ENCODE measurements at regions not wholly inside any gene's neighbourhood (a gene's known extent, or its start where the extent isn't known, plus 50 kb on each side); places are given as distances from the start of the nearest gene placed in this dataset.

DNA sequence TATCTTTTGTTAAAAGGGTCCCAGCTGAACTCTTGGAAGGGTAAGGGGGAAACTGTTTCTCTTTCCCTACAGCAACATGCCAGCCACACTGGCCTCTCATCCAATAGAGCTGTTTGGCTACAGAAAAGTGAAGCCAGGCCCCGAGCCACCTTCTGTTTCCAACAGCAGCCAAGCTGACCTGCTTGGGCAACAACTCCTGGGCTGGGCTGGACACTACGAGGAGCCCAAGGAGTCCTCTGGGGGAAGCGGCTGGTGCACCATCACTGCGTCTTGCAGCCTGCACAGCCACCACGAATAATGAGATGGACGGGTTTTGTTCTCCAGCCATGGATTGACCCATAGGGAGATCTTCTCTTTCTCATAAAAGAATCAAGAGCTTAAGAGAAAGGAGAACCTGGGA, 624.9 kb downstream of the NPHP4 start:
- DNase-seq (ENCODE audit: extremely low read depth, low read depth), result no peak

DNA sequence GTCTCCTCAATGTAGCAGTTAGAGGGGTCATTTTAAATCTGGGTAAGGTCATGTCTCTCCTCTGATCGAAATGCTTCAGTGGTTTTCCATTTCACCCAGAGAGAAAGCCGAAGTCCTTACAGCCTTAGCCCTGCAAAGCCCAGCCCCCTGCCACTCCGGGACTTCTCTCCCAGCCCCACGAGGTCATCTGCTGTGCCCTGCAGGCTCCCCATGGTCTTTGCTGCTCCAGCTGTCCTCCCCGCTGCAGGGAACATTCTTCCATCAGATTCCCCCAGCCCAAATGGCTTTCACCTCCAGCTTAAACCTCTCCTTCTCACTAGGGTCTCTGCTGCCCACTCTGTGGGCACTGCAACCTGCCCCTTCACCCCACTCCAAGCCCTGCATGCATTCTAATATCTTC, 626.5 kb downstream of the NPHP4 start:
- DNase-seq (ENCODE audit: extremely low read depth, low read depth), result no peak

DNA sequence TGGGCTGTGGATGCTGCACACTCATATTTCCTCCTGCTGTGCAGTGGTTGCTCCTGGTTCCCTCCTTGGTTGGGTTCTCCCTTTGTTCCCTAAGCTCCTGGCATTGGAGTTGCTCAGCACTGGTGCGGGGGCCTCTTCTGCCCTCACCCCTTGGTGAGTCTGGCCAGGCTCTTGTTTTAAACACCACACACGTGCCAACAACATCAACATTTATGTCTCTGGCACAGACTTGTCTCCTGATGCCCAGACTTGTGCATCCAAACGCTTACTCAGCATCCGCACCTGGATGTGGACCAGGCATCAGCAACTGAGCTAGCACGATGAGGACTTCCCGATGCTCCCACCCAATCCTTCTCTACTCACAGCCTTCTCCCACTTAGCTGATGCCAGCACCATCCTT, 627.6 kb downstream of the NPHP4 start:
- no peak for DNase-seq (ENCODE audit: extremely low read depth, low read depth)

DNA sequence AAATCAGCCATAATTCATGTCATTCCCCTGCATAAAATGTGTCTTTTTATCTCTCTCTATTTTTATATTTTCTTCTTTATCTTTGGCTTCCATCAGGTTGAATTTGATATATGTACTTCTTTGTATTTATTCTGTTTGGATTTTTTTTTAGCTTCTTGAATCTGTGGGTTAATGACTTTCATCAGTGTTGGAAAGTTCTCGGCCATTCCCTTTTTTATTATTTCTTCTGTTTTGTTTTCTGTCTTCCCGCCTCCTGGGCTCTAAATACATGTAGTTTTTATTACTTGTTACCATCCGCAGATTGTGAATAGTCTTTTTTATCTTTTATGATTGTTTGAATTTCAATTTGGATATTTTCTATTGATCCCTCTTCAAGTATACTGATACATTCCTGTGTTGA, 637.5 kb downstream of the NPHP4 start:
- DNase-seq (ENCODE audit: extremely low read depth, low read depth), result no peak

DNA sequence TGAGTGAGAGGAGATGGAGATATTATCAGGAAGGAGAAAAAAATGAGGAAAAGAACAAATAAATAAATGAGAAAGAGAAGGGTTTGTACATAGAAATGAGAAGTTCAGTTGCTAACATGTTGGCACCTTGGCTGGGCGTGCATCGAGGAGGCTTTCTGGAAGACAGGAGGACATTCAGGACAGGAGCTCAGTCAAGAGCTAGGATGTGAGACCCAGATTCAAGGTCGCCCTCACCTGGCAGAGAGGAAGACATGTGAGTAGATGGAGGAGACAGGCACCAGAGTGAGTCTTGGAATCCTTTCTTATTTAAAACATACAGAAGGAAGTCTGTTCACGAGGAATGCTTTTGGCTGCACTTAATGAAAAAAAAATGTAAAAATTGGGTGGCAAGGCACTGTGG, 640.9 kb downstream of the NPHP4 start:
- DNase-seq (ENCODE audit: extremely low read depth, low read depth), result no peak

DNA sequence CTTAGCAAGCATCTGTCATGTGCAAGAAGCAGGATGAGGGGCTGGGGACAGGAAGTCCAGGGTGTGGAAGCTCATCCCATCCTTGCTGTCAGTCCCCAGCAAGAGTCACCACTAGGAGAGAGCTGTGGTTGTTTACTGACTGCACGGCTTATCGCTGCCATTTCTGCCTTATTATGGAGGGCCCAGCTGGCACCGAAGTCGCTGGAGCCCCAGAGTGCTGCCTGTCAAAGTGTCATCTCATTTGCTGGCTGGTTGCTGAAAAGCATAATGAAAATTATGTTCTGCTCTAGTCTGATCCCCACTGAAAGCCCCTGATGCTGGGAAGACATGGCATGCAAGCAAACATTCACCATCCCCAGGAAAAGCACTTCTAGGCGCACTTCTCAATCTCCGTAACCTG, 642.7 kb downstream of the NPHP4 start:
- no peak for DNase-seq (ENCODE audit: extremely low read depth, low read depth)

DNA sequence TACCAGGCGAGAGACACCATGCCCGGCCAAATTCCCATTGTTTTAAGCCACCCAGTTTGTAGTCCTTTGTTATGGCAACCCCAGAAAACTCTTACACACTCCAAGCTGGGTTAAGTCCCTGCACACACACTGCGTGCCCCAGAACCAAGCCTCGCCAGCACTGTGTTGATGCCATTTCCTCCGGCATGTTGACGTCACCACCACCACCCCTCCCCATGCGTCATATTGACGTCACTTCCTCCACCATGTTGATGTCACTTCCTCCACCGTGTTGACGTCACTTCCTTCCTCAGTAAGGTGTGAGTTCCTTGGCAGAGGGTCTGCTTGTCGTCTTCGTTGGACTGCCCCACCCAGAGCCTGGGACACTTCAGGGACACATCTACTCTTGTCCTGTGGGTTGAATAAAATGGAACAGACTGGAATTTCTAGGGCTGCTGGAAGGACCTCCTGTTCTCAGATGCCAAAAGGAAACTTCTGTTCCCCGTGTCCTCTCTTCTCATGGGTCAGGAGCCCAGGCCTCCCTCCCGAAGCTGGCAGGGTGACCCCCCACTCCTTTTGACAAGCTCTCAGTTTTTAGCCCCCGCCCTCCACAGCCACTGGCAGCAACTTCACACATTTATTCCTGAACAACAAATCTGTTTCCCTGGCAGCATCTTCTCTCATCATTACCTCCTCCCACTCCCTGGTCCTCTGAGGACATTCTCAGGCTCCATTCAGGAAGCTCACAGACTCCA, 643.3 kb downstream of the NPHP4 start:
- no peak for DNase-seq (ENCODE audit: extremely low read depth, low read depth)

DNA sequence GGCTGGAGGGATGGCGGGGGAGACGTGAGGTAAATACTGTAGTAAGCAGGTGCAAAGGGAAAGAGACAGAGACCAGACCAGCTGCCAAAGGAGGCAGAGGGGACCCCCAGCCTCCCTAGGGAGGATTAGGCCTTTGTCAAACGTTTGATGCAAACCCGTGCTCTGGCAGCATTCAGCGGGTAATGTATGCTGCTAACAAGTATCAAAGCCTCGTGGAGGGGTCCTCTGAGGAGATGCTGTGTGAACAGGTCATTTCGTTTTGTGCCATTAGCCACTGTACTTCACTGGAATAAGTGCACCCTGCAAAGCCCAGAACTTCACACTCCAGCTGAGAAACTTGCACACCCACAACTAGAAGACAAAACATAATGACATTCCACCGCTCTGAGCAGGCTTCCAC, 644.5 kb downstream of the NPHP4 start:
- no peak for DNase-seq (ENCODE audit: extremely low read depth, low read depth)

DNA sequence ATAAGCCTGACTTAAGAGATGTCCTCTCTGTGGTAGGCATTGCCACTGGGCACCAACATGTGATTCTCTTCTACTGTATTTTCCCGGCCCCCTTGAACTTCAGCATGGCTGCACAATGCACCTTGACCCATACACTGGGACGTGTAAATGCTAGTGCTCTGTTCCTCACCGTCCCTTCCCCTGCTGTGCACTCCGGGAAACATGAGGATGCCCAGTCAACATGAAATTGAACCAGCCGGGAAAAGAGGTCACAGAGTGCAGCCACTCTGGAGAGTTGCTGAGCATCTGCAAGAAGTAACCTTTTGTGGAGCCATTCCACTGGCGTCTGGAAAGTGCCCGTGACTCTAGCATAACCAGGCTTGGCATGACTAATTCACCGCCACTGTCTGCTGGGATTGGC, 646.7 kb downstream of the NPHP4 start:
- no peak for DNase-seq (ENCODE audit: extremely low read depth, low read depth)

DNA sequence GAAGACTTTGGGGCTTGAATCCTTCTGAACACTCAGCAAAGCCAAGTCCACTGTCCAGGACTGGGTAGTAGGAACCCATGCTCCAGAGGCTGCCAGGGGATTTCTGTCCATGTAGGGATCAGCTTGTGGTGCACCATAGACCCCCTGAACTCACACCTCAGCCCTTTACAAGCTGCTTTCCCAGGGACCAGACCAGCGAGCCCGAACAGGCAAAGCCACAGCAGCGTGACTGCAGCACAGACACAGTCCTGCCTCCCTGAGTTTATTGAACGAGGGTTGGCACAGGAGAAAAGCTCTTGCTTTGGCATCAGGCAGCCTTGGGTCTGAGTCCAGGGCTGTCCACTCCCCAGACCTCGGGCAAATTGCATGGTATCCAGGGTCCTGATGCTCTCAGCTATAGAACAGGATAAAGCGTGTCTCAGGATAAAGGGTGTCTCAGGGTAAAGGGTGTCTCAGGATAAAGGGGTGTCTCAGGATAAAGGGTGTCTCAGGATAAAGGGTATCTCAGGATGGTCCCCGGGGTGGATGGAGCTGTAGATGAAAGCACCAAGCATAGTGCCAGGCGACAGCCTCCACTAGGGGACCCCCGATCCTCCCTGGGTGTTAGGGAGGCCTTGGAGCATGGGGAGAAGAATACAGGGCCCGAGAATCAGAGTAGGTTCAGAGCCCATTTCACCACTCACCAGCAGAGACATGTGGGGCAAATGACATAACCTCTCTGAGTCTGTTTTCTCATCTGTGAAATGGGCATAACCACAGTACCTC, 648.8 kb downstream of the NPHP4 start:
- DNase-seq (ENCODE audit: extremely low read depth, low read depth), result no peak

DNA sequence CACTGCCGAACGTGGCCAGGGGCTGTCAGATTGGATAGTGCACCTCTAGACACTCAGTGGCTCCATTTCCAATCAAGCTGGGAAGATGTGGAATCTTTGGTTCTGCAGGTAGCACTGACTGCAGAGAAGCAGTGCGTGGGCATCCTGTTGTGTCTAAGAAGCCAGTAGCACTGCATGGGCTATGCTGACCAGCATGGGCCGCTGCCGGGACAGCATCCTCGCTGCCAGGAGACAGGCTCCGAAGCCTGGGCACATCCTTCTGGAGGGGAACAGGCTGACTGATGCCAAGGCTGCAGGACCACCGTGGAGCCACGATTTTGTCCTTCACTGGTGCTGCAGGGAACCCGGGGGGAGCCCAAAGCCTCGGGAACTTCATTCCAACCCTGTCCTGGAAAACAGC, 649.4 kb downstream of the NPHP4 start:
- DNase-seq (ENCODE audit: extremely low read depth, low read depth), result no peak

DNA sequence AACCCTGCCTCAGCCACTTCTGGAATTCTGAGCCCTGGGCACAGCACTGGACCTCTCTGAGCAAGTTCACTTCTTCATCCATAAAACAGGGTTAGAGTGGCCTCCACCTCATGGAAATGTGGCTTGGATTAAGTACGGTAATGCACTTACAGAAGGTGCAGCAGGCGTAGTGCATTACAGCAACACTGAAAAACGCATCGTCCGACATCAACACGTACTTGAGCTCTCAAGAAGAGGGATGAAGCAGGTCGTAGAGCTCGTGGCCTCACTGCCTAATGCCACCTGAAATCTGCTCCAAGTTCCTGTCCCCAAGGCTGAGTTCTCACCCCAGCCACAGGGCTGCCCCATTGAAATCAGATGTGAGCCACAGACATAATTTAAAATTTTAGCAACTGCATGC, 650.1 kb downstream of the NPHP4 start:
- DNase-seq (ENCODE audit: extremely low read depth, low read depth), result no peak

DNA sequence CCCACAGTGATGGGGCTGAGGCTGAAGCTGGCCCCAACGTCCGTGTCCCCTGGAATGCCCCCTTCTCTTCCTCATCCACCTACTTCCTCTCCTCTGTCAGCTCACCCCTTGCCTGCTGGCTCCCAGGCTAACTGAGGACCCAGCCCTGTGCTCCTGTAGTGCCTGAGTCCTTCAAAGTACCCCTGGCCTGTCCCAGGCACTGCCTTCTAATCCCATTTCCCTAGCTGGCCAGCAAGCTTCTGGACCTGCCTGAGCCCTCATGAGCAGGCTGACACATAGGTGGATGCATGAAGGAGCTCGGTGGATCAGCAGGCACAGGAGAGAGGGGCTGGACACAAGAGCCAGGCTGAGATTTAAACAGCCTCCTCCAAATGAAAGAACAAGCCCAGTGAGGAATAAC, 650.8 kb downstream of the NPHP4 start:
- DNase-seq (ENCODE audit: extremely low read depth, low read depth), result no peak

DNA sequence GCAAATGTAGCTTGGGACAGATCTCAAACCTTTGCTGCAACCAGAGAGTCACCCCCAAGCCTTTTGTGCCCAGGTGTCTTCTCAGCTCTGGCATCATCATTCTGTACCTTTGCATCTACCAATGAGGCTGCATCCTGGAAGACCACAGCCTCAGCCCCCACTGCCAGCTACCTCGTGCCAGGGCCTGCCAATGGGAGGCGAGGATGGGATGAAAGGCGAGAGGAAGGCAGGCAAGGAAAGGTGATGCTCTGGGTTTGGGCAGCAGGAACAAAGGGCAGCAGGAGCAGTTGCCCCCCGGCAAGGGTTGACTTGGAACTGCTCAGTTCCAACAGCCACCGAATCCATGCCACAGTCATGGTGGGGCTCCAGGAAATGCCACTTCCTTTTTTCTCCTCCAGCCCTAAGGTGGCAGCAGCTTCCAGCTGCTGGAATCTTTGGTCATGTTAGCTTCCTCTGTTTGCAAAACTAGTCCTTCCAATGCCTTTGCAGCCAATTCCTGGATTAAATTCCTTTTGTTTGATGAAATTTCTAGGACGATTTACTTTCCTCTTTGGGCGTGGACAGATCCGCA, 651.6 kb downstream of the NPHP4 start:
- no peak for DNase-seq (ENCODE audit: extremely low read depth, low read depth)

DNA sequence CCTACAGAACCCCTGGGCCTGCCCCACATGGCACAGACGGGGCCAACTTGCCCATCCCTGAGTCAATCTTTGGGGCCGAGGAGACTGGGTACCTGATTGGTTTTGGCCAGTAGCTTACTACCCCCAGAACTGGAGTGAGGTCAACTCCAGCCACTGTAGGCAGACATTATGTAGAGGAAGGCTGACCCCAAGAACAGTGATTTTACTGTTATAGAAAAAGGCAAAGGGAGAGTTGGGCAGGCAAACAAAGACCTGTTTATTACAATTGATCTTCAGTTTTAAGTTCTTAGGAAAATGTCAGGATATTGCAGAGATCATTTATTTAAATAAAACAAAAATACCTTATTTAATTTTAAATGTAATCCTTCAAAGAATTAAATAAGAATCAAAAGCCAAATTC, 653.8 kb downstream of the NPHP4 start:
- DNase-seq (ENCODE audit: extremely low read depth, low read depth), result no peak

DNA sequence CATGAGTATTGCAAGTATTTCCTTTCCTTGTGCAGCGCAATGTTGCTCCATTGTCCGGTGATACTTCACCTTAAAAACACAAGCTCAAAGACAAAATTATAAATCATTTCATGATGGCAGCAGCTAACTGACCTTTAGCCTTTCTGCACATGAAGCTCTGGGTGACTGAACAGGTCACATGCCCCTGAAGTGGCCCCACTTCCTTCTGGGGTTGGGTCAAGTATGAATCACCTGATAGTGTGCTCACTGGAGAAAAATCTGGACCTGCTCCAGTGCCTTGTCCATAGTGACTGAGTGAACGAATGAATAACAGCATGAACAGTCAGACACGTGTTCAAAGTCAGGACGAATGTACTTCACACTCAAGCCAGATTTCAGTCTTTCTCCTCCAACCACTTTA, 658.9 kb downstream of the NPHP4 start:
- no peak for DNase-seq (ENCODE audit: extremely low read depth, low read depth)

DNA sequence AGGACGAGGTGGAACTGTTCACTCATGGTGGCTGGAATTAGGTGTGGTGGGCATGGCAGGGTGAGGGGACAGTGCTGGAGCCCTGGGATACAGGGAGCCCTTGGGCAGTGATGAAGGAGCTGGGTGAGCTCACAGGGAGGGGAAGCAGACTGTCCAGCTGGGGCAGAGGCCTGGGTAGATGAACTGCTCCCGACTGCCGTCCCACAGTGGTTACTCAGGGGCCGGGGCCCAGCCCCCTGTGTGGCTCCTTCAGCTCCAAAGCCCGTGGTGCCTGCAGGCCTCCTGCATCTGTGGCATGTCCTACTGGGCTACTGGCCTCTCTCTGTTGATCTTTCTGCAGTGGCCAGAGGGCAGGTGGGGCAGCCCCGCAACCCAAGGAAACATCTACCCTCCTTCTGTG, 661.1 kb downstream of the NPHP4 start:
- no peak for DNase-seq (ENCODE audit: extremely low read depth, low read depth)

DNA sequence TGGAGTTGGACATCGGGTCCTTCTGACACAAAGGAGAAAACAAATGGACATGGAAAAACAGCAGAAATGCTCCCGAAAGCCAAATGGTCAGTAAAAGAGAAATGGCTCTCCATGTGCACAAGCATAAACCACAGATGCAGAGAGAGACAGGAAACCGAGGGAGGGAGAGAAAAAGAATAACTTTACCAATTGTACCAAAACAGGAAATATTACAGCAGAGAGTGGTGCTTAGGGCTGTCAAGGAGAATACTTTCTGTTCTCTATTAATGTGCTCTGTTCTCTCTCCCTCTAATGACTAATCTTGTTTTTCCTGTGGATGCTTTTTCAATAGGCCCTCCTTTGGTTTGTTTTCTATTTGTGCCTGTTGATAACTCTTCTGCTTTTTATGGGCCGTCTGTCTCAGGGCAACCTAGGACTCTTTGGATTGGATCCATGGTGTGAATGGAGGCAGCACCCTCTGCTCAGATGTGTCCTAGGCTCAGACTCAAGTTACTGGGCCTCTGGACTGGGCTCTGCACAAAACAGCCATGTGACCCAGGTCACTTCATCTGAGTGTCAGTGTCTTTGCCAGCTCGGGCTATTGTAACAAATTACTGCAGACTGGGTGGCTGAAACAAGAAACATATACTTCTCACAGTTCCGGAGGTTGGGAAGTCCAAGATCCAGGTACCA, 663.0 kb downstream of the NPHP4 start:
- no peak for DNase-seq (ENCODE audit: extremely low read depth, low read depth)

DNA sequence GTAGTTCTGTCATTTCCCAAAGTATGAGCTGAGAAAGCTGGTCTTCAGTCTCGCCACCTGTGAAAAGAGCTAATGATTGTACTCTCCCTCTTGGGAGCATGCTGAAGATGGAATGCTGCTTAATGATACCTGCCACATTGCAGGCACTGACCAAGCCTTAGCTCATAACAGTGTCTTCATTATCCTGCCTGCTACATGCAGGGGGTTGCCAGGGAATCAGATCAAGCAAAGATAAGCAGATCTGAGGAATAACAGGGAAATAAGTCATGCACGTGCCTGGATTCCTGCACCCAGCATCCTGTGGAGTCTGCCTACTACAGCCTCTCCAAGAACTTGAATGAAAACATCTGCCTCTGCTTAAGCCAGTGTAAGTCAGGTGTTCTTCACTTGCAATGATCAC, 667.3 kb downstream of the NPHP4 start:
- no peak for DNase-seq (ENCODE audit: extremely low read depth, low read depth)

DNA sequence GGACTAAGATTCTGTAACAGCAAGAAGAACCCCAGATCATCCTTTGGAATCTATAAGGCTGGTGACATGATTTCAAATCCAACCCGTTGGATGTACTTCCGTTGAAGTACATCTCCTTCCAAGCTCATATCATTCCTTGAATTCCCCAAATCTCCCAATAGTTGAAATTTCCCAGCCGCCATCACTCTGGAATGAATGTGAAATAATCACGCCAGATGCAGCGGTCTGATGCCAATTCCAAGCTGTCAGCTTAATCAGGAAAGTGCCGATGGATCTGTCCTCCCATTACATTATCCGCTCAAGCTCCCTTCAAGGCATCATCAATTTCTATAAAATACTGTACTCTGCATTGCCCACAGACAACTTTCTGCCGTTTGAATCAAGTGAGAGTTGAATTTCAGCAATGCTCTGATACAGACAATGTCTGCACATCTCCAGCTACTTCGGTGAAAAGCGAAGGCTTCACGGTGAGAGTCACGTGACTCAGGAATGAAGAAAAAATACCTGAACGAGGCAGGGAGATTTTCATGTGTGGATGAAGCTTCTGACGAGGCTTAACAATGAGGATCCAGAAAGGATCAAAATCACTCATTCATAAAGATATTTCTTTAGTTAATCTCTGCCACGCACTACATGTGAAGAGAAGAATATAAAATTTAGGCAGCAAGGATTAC, 663.9 kb downstream of the AJAP1 start:
- no peak for DNase-seq (ENCODE audit: extremely low read depth, low read depth)

DNA sequence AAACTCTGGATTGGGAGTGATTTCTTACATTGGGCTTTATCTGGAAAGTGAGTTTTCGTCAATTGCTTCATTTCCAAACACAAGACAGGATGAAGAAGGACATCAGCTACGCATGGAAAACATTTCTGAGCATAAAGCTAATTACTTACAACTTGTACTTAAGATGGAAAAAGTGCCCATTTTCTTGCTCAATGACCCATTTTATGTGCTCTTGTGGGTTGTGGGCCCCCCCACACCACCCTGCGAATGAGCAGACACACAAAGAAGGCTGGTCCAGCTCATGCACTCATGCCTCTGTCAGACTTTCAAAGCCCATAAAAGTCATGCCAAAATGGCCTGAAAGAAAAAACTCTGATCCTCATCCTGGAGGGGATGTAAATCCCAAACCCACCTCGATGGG, 663.0 kb downstream of the AJAP1 start:
- DNase-seq (ENCODE audit: extremely low read depth, low read depth), result no peak
